GM19468 (cell line): ENCODE measurements at regions not wholly inside any gene's neighbourhood (a gene's known extent, or its start where the extent isn't known, plus 50 kb on each side); places are given as distances from the start of the nearest gene placed in this dataset.
"Not testable (repeated sequence)": the region's sequence is repeated elsewhere in the genome, so short reads cannot be mapped to it uniquely, and the experiment has no call there.

Experiments
- ATAC-seq: cut with Tn5 transposase; IDR thresholded peaks from one replicate; pipeline ENCODE4 v1.9.1; 2021; ENCODE audit warnings: mild to moderate bottlenecking, moderate library complexity, moderate number of reproducible peaks; ENCODE audit not compliant: unreplicated experiment; ENCODE audit errors: extremely low read depth

GRCh38 chr7:10316488-10316887, 657.2 kb upstream of the PHF14 start:
- ATAC-seq = no peak

- no peak for ATAC-seq
Measured at GRCh38 chr7:10325395-10325794, 648.3 kb upstream of the PHF14 start.

GRCh38 chr7:10343108-10343507, 630.6 kb upstream of the PHF14 start:
- ATAC-seq = no peak

GRCh38 chr7:10346032-10346431, 627.6 kb upstream of the PHF14 start:
- ATAC-seq = no peak

DNA sequence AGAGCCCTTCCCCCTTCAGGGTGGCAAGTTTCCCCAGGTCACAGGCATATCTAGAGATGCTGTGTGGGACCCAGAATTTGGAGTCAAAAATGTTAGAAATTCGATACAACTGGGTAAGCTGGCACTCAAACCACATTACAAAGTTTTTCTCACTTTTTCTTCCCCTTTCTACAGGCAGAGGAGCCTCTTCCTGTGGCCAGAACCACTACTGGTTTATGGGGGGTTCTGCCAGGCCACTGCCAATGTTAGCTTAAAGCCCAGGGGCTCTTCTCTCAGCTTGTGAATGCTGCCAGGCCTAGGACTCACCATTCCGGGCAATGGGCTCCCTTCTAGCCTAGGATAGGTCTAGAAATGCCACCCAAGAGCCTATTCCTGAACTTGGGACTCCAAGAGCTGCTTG, 617.9 kb upstream of the PHF14 start:
- no peak for ATAC-seq

- no peak for ATAC-seq
Measured at GRCh38 chr7:10360050-10360449, 613.6 kb upstream of the PHF14 start.

DNA sequence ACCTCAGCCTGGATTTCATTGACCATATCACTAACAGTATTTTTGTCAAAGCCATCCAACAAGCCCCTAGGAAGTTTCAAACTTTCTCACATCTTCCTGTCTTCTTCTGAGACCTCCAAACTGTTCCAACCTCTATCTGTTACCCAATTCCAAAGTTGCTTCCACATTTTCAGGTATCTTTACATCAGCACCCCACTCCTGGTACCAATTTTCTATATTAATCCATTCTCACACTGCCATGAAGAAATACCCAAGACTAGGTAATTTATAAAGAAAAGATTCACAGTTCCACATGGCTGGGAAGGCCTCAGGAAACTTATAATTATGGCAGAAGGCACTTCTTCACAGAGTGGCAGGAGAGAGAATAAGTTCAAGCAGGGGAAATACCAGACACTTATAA, 571.9 kb upstream of the PHF14 start:
- no peak for ATAC-seq

- peak; percentile 45 for ATAC-seq
Measured at GRCh38 chr7:10412422-10413019, 561.2 kb upstream of the PHF14 start.

DNA sequence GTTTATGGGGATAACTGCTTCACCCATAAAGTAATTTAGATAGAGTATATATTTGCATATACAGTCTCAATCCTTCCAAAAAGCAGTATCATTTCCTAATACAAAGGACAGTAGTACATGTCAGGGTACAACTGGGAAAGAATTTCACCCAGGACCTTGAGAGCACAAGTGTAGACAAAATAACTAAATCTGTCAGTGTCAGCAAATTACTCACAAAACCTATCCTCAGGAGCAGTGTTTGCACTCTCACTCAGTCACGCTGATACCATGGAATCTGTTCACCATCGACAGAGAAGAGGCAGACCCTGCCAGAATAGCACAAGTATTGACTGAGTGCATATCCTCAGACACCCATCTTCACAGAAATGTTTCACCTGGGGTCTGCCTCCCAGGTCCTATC, 554.7 kb upstream of the PHF14 start:
- no peak for ATAC-seq

- ATAC-seq = no peak
Measured at GRCh38 chr7:10429031-10429430, 544.6 kb upstream of the PHF14 start.

- no peak for ATAC-seq
Measured at GRCh38 chr7:10429511-10429910, 544.2 kb upstream of the PHF14 start.

DNA sequence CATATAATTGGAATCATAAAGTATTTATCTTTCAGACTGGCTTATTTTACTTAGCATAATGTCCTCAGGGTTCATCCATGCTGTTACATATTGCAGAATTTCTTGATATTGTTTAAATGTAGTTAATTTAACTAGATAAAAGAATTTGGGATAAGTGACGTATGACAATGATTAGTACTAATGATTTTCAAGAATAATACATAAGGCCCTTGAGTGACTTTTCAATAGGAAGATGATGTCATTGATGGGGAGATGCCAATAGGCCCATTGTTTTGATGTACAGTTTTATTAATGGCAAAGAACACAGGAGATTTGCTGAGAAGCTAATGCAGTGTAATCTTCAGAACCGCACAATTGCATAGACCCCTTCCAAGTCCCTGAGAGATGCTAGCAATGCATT, 537.4 kb upstream of the PHF14 start:
- no peak for ATAC-seq

- no peak for ATAC-seq
Measured at GRCh38 chr7:10439027-10439426, 534.6 kb upstream of the PHF14 start.

DNA sequence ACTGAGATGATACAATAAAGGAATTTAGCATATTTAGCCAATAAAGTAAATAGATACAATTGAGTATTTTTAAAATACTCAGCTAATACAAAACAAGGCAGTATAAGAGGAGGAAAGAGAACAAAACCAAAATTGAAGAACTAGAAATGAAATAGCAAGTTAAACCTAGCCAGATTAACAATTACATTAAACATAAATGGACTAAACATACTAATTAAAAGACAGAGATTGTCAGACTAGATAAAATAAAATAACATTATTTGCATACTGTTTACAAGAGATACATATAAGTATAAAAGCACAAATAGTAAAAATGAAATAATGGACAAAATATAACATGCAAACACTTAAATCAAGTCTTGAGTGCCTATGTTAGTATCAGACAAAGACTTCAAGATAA, 517.7 kb upstream of the PHF14 start:
- ATAC-seq = no peak

GRCh38 chr7:10460474-10460873, 513.2 kb upstream of the PHF14 start:
- no peak for ATAC-seq

- ATAC-seq = no peak
Measured at GRCh38 chr7:10463701-10464100, 510.0 kb upstream of the PHF14 start.

- ATAC-seq = not testable (repeated sequence)
Measured at GRCh38 chr7:10465536-10465935, 508.1 kb upstream of the PHF14 start.

- ATAC-seq = no peak
Measured at GRCh38 chr7:10468908-10469307, 504.8 kb upstream of the PHF14 start.

DNA sequence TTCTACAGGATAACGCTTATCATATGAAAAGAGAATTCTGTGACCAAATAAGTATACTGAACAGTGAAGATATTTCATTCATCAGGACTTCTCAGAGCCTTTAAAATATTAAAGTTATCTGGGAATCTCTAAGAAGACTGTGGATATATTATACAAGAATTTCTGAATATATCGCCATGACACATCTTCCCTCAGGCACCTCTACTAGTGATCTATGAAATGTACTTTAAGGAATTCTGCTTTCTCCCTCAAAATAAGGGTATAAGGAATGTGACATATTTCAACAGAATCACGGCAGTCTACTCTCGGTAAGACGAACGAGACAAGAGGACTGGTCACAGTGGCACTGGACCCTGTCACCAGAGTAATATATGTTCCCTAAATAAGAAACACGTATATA, 504.2 kb upstream of the PHF14 start:
- ATAC-seq = no peak

GRCh38 chr7:10471280-10472058, 502.2 kb upstream of the PHF14 start:
- ATAC-seq = no peak

- no peak for ATAC-seq
Measured at GRCh38 chr7:10472115-10472514, 501.6 kb upstream of the PHF14 start.

DNA sequence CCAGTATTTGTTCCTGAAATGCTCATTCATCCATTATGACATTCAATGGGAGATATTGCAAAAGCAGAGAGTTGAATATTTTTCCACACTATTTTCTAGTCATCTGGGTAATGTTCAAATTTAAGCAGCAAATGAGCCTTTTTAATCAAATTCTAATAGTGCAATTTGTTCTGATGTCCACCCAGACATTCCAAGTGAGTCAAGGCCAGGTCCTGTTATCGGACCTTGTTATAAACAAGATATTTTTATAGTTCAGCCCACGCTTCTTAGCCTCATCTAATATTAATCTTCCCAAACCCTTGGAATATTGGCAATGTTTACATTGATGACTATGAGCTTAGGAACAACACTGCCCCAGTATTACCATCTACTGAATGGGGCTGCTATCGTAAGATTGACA, 500.1 kb upstream of the PHF14 start:
- ATAC-seq = no peak
